NCI-H69 (cell line): ENCODE measurements at regions not wholly inside any gene's neighbourhood (a gene's known extent, or its start where the extent isn't known, plus 50 kb on each side); places are given as distances from the start of the nearest gene placed in this dataset.
"Not testable (repeated sequence)": the region's sequence is repeated elsewhere in the genome, so short reads cannot be mapped to it uniquely, and the experiment has no call there.

Experiments used
- DNase-seq: peaks from one replicate; lab custom pipeline; 2025; lab: John Stamatoyannopoulos, UW

DNA sequence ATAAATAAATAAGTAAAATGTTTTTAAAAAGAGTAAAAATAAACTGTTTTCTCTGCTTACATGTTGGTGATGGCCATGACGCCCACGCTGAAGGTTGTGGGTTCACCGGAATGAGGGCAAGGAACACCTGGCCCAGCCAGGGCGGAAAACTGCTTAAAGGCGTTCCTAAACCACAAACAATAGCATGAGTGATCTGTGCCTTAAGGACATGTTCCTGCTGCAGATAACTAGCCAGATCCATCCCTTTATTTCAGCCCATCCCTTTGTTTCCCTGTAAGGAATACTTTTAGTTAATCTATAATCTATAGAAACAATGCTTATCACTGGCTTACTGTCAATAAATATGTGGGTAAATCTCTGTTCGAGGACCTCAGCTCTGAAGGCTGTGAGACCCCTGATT is 63.3 kb upstream of the CEP78 start:
- not testable (repeated sequence) for DNase-seq

DNA sequence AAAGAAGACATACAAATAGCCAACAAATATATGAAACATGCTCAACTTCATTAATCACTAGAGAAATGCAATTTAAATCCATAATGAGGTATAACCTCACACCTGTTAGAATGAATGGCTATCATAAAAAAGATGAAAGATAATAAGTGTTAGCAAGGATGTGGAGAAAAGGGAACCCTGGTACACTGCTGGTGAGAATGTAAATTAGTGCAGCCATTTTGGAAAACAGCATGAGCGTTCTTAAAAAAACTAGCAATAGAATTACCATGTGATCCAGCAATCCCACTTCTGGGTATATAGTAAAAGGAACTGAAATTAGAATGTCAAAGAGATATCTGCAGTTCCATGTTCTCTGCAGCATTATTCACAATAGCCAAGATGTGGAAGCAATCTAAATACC is 64.2 kb upstream of the CEP78 start:
- no peak for DNase-seq

DNA sequence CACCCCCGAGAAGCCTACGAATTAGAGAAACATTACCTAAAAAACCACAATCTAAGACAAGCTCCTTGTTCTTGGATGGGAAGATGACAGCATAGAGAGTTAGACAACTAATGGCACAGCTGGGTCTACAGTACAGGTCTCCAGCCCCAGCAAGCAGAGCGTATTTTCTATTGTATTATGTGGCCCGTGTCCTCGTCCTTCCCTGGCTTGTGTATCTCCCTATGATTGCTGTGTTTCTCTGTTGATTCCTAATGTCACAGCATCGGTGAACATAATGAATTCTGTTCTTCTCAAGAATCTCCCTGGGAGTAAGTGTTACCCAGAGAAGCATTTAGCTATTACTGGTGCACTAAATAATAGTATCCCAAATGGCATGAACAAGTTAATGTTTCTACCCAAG is 66.8 kb upstream of the CEP78 start:
- DNase-seq, result no peak

DNA sequence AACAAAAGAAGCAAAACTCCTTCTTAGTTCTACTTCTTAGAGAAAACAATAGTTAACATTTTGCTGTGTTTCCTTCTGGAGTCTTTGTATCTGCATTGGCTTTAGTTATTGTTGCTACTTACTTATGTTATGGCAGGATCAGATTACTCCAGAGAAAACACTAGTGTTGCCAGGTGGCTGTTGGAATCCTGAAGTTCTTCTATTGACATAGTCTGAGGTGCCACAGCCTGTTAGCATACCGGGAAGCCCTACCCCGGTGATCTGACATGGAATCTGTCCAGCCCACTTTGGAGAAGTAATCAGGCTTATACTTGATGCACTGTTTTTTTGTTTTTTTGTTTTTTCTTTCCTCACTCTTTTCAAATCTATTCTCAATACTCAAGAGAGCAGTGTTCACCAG is 68.5 kb upstream of the CEP78 start:
- DNase-seq, result peak; percentile 74

DNA sequence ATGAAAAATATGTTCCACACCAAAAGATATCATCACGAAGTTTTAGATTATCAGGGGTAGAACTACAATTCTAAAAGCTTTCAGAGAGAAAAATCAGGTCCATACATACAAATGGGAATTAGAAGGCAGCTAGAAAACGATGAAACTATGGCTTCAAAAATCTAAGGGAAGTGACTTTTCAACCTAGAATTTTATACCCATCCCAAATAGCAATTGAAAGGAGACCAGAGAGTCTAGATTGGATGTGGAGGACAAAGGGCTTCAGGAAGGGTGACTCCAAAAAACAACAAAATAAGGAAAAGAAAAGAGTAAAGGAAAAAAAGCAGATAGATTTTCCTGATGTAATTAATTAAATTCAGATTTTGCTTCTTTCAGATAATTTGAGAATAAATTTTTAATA is 72.0 kb upstream of the CEP78 start:
- no peak for DNase-seq

DNA sequence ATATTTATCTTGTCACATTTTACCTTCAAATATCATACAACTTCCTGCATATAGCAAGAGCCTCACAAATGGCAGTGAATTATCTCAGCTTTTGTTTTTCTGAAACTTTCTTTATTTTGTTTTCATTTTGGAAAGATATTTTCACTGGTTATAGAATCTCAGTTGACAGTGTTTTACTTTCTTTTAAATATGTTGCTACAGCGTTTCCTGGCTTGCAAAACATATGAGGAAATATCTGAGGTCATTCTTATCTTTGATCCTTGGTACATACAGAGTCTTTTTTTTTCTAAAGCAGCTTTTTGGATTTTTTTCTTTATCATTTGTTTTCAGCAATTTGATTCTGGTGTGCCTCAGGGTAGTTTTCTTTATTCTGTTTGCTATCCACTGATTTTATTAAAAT is 77.6 kb upstream of the CEP78 start:
- DNase-seq, result no peak

DNA sequence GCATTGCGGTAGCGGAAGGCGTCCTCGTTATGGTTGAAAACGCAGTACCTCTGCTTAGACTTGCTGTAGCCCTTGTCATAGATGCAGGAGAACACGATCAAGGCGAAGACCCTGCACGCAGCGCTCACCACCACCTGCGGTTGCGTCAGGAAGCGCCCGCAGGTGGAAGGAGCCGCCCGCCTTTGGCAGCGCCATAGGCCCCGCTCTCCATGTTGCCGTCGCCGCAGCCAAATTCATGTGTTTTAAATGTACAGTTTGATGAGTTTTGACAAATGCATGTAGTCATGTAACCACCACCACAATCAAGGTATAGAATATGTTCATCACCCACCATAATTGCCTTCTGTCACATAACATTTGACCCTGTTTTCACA is 84.9 kb upstream of the CEP78 start:
- no peak for DNase-seq

DNA sequence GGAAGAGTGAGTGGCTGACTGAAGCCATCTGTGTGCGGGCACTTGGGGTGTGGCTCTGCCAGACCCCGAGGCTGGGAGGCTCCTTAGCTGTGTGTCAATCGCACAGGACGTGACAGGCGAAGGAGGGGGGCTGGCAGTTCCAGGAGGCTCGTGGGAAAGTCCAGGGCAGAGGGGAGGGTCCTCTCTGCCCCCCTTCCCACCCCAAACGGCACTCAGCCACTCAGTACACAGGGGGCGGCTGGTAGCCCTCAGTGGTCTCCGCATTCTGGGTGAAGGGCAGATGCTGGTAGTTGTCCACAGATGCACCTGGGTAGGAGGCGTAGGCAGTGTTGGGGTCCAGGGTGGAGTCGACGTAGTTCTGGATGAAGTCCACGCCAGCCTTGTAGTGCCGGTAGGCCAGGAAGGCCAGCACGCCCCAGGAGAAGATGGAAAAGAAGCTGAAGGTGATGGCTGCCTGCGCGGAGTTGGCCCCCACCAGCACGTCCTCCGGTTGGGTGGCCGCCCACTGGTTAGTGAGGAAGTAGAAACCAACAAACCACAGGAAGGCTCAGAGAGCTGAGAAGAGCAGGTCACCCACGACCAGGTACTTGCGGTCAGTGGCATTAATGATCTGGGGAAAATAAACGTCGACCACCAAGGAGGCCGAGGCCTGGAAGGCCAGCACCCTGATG is 85.4 kb upstream of the CEP78 start:
- DNase-seq, result no peak

DNA sequence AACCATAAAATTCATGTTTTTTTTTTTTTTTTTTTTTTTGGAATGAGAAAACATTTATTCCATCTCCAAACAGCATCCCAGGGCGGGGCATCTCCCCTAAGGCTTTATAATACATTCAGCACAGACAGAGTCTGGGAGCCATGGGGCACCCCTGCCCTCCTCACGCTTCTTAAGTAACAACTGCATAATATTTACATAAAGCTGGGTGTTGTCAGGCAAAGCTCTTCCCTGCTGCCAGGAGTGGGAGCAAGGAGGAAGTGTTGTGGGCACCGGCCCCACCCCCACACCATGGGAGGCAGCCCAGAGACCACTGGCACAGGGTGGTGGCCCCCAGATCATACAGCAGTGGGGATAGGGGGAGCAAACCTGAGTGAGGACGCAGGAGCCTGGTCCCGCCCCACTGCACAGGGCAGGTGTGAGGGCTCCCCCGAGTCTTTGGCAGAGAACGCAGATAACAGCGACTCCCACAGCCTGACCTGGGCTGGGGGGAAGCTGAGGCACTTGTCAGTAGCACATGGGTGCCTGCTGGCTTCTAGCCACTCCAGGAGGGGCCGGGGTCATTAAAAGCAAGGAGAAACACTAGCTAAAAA is 86.1 kb upstream of the CEP78 start:
- peak; percentile 19 for DNase-seq

DNA sequence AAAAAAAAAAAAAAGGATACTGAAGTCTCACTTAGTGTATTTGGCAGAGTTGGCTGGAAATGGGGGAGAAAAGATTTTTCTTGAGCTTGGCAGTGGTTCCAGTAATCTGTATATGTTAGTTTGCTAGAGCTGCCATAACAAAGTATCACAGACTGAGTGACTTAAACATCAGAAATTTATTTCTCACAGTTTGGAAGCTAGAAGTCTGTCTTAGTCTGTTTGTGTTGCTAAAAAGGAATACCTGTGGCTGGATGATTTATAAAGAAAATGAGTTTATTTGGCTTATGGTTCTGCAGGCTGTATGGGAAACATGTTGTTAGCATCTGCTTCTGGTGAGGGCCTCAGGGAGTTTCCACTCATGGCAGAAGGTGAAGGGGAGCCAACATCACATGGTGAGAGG is 89.6 kb upstream of the CEP78 start:
- no peak for DNase-seq

DNA sequence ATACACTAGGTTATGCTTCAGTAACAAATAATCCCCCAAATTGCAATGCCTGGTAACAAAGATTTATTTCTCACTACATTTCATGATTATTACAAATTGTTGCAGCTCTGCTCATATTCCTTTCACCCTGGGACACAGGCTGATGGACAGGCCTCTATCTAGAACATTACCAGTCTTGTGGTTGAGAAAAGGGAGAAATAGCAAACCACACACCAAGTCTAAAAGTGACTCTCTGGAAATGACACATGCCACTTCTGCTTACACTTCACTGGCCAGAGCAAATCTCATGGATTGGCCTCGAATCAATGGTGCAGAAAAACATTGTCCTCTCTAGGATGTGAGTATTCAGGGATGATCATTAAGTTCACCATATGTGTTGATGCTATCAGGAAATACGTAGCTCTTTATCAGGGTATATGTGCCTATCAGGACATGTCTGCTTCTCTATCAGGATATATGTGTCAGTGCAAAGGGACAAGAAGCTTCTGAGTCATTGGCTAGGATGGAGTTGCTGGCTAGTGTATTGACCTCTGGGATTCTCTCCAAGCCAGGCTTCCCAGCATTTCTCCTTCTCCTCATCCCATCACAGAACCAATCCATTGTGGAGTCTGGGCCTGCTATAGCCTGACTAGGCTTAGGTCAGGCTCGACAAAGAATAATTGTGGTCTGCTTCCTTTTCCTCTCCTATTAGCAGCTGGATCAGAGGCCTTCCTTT is 91.1 kb upstream of the CEP78 start:
- DNase-seq, result no peak

DNA sequence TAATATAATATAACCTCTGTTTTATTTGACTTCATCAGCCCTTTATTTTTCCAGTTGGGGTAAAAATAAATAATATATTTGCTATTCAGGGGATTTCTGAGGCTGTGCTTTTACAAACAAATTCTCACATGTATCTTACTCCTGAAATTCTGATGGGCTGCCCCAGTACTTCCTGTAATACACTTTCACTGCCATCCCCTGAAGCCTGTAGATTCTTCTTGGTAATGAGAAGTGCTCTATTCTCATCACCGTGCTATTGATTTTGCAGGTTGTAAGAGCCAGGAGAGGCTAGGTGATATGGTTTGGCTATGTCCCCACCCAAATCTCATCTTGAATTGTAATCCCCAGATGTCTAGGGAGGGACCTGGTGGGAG is 91.9 kb upstream of the CEP78 start:
- DNase-seq, result no peak

DNA sequence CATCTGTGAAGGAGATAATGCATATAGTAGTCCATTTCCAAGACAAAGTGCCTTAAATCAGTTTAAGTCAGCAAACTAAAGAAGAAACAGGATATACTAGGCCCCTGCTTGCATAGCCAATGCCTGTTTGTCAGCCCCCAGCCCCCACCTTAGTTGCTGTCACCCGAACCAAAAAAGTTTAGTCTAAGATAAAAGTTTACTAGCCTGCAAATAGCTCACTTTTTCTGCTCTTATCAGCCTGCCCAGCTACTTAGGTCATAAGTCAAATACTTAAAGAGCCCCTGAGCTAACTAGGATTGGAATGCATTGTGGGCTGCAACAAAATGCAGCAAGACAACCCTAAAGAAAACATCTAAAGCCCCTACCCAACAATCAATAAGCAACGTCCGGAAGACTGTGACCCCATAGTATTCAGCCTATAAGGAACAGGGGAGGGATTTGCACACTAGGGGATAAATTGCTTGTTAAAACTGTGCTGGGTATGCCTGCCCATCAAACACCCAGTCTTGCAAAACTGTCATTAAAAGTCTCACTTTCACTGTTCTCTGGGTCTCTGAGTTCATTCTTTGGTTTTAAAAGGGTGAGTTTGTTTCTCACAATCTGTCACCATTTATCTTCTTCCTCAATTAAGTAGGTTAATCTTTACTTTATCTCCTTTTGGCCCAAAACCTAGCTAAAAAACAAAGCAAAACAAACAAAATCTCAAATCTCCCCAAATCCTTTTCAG is 92.4 kb upstream of the CEP78 start:
- no peak for DNase-seq

DNA sequence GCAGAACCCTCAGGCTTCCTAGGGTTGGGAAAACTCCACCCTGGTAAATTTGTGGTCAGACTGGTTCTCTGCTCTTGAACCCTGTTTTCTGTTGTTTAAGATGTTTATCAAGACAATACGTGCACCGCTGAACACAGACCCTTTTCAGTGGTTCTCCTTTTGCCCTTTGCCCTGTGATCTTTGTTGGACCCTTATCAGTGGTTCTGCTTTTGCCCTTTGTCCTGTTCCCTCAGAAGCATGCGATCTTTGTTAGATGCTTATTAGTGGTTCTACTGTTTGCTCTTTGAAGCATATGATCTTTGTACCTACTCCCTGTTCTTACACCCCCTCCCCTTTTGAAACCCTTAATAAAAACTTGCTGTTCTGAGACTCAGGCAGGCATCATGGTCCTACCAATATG is 93.6 kb upstream of the CEP78 start:
- not testable (repeated sequence) for DNase-seq

DNA sequence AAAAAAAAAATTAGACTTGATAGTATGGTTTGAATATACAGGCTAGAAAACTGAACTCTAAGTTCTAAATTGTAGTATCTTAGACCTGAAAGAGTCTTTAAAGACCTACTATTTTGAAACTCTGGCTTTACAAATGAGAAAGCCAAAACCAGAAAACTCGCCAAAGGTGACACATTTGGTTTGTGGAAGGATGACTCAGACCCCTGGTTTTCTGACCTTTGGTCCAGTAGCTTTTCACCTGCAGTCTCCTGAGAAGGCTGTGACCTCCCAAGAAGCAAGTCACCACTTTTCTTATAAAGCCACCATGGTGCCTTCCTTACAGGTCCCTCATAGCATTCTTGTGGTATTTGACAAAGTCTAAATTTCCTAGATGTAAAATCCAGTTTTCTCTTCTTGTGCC is 102.1 kb upstream of the CEP78 start:
- DNase-seq, result no peak

DNA sequence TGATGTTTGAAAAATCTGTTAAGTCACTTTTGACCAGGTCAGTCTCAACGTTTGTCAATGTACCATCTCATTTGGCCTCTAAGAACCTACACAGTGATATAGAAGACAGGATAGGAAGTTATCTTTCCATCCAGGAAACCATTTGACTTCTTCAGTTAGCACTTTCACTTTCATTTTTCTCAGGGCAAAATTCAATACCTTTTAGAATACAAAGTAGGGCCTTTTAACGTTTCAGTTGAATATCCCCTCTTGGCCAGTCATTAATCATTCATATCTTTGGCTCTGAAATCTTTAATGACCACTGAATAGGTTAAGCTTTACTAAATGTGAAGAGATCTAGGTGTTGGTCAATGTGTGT is 101.1 kb upstream of the GNAQ start:
- peak; percentile 14 for DNase-seq

DNA sequence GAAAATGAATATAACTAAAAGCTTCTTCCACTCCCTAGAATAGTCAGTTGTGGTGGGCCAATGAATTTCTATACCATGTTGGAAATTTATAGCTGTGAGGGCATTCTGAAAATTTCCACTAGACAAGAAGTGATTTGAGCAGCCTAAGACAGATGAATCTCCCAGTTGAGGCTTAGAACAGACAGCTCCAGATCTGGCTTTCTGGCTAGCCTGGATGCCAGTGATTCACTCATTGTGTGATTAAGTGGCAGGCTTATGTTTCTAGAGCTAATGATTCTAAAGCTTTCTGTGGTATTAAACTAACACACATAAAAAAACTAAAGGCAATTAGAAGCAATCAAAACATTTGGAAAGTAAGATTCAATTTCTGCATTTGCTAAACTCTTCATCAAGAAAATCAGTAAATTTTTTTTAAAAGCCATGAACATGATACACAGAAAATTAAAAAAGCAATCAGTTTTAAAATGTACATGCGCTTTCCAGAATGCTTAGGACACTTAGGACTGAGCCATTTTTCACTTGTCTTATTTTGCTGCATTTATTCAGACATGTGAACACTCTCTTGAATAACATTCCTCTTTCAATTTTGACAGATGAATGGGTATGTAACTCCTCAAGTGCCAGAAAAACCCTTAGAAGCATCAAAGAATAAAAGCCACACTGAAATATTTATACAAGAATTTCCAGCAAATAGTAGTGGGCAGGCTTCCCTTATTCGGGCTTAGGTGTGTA is 100.5 kb upstream of the GNAQ start:
- peak; percentile 24 for DNase-seq

DNA sequence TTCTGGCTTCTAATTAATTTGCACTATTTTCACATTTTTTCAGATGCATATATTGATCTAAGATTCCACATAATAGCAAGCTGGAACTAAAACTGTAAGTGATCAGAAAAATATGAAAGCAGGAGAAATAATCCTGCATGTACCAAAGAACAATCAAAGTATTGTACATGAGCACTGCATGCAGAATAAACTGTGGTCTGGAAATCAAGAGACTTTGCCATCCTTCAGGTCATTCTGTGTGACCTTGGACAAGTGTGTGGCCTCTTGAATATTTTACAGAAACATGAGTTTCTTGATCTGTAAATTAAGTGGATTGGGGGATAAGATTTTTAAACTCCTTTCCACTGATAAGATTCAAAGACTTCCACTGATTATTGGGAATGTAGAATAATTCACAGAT is 99.2 kb upstream of the GNAQ start:
- DNase-seq, result no peak

DNA sequence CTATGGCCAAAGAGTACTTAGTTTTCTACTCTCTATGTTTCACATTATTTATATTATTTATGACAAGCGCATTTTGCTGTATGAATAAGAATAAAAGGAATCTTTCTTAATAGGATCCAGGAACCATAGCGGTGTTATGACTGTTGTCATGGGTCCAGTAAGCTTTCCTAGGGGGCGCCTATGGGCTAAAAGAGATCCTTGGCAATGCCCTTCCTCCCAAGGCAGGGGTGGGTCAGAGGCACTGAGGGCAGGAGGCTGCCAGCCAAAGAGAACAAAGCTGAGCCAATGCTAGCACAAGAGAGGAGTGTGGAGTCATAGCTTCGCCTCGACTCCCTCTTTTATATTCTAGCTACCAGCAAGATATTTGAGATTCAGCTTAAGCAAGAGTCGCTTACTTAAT is 98.4 kb upstream of the GNAQ start:
- DNase-seq, result peak; percentile 87

DNA sequence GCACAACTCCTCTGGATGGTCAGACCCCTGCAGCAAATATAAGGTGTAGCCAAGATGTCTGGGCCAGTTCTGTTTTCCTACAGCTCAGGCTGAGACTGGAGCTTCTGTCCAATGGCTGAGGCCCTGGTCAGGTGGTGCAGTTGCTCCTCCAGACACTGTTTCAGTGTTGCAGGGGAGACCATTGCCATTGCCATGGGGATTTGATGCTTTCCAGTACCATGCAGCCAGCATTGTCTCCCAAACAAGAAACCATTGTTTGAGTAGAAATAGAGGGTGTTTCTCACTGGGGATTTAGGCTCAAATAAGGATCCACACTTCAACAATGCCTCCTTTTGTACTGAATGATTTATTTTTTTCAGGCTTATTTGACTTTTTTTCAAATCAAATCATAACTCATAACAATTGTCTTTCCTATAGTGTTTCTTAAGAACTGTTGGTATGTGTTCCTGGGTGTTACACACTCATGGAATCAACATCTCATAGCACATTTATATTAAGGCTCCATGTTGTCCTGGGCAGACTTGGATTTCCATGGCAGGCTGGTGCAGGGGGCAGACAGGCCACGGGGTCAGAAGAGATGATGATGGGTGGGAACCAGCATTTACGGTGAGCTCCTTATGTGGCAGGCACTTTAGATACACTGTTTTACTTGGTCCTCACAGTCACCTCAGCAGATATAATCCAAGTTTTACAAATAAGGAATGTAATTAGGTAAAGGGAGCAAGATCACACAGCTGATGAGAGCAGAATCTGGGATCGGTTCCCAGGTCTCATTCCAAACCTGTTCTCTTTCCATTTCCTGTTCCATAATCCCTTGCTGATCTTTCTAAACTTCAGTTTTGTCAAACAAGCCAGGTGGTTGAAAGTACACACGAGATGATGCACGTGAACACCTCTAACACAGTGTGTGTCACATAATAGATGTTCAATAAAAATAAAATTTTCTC is 95.9 kb upstream of the GNAQ start:
- DNase-seq, result no peak

DNA sequence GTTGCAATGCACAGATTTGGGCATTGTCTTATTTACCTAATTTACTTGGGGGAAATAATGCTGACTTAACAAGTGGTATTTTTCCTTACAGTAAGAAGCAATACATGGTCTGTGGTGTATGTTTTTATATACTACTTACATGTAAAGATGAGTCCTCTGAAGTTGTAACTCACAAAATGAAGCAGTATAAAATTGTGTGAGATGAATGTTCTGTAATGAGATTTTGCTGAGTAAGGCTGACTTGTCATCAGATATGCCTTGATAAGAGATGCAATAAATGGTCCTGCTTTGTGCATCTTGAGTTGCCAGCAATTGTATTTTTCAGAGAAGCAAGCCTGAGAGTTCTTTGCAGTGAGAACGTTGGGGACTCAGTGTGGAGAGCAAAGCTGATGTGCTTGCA is 92.2 kb upstream of the GNAQ start:
- no peak for DNase-seq
